CD4-positive, CD25-positive, alpha-beta regulatory T cell (primary cell): ENCODE measurements at regions not wholly inside any gene's neighbourhood (a gene's known extent, or its start where the extent isn't known, plus 50 kb on each side); places are given as distances from the start of the nearest gene placed in this dataset.

Experiments
- ATAC-seq, 2 donors: fragments of 150-1000 bp; cut with Tn5 transposase; one replicate each; pipeline ENCODE4 v1.10.0; 2021; ENCODE audit warnings: low read depth in 2 of 2, moderate number of reproducible peaks in 2 of 2, moderate library complexity in 1 of 2
- DNase-seq, 3 donors: peaks; one replicate each; pipeline versions ENCODE4 v3.0.0 to v3.0.0-alpha.2; 2012 to 2022; ENCODE audit warnings: mixed read lengths in 1 of 3
- H3K27ac ChIP-seq: one replicate; pipeline ENCODE4 v1.7.0; 2013; ENCODE audit warnings: mild to moderate bottlenecking, low read length; ENCODE audit not compliant: insufficient read depth, poor library complexity, severe bottlenecking
- H3K27me3 ChIP-seq: one replicate; pipeline ENCODE4 v1.7.0; 2013; ENCODE audit warnings: low read length; ENCODE audit not compliant: control insufficient read depth, insufficient read depth
- H3K36me3 ChIP-seq: one replicate; pipeline ENCODE4 v1.7.0; 2013; ENCODE audit warnings: mild to moderate bottlenecking, low read length, moderate library complexity; ENCODE audit not compliant: control insufficient read depth, insufficient read depth
- H3K4me1 ChIP-seq: 2 replicates; pipeline ENCODE4 v1.7.0; 2013; ENCODE audit warnings: mild to moderate bottlenecking, low read length; ENCODE audit not compliant: insufficient read depth, control insufficient read depth, poor library complexity, severe bottlenecking
- H3K4me3 ChIP-seq: one replicate; pipeline ENCODE4 v1.7.0; 2013; ENCODE audit warnings: low read depth, mild to moderate bottlenecking, low read length, moderate library complexity
- H3K9me3 ChIP-seq, 2 experiments: 1 replicate in 1 of 2; 2 replicates in 1 of 2; pipeline ENCODE4 v1.7.0; 2013; ENCODE audit warnings: low read length in 2 of 2, mild to moderate bottlenecking in 1 of 2, moderate library complexity in 1 of 2; ENCODE audit not compliant: control insufficient read depth in 2 of 2
- H3K27ac Mint-ChIP-seq, 3 donors: one replicate each; pipeline ENCODE4 v1.8.0; 2020 to 2022; ENCODE audit warnings: mild to moderate bottlenecking in 3 of 3, mixed read lengths in 3 of 3, moderate library complexity in 2 of 3
- H3K27me3 Mint-ChIP-seq: one replicate; pipeline ENCODE4 v1.8.0; 2022; ENCODE audit warnings: mild to moderate bottlenecking, mixed read lengths
- H3K36me3 Mint-ChIP-seq: one replicate; pipeline ENCODE4 v1.8.0; 2020; ENCODE audit warnings: mixed read lengths
- H3K4me1 Mint-ChIP-seq, 4 donors: one replicate each; pipeline ENCODE4 v1.8.0; 2020 to 2022; ENCODE audit warnings: mixed read lengths in 4 of 4, mild to moderate bottlenecking in 1 of 4
- H3K4me3 Mint-ChIP-seq, 4 donors: one replicate each; pipeline ENCODE4 v1.8.0; 2020 to 2022; ENCODE audit warnings: mild to moderate bottlenecking in 4 of 4, mixed read lengths in 4 of 4, moderate library complexity in 3 of 4
- H3K9me3 Mint-ChIP-seq, 7 donors: one replicate each; pipeline ENCODE4 v1.8.0; 2020 to 2022; ENCODE audit warnings: mixed read lengths in 7 of 7, mild to moderate bottlenecking in 3 of 7, moderate library complexity in 2 of 7

DNA sequence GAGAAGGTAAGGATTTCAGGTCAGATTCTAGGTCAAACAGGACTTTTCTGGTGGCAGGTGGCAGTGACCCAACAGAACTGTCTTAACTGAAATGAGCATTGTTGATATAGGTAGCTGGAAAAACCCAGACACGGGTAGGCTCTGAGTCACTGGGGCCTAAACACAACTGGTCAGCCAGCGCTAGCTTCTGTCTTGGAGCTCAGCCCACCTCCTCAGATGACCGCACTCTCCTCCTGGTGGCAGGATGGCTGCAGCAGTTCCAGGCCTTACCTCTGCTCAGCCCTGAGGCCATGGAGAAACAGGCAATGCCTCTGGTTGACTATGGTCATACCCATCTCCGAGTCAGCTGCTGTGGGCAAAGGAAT lies 61.1 kb upstream of the GATA2 start:
- Mint-ChIP-seq H3K27ac (no peak overlapping the region), H3K9me3 (peaks cover 0 to 6% (median 0%) of the 10 kb centered on the region in 7 donors), H3K4me1 (peaks cover 0 to 8% (median 5%) of the 10 kb centered on the region in 4 donors), H3K4me3 (no peak overlapping the region), H3K27me3 (peaks cover 50% of the 10 kb centered on the region), H3K36me3 (peaks cover 4% of the 10 kb centered on the region)
- no peak for DNase-seq
- no peak overlapping the region for H3K4me3 ChIP-seq
- H3K27ac ChIP-seq, result no peak overlapping the region
- peaks cover 9% of the 10 kb centered on the region for H3K27me3 ChIP-seq
- ATAC-seq, result no peak
- H3K4me1 ChIP-seq, result no peaks in the 10 kb centered on the region
- H3K36me3 ChIP-seq, result no peaks in the 10 kb centered on the region
- H3K9me3 ChIP-seq, result no peaks in the 10 kb centered on the region

DNA sequence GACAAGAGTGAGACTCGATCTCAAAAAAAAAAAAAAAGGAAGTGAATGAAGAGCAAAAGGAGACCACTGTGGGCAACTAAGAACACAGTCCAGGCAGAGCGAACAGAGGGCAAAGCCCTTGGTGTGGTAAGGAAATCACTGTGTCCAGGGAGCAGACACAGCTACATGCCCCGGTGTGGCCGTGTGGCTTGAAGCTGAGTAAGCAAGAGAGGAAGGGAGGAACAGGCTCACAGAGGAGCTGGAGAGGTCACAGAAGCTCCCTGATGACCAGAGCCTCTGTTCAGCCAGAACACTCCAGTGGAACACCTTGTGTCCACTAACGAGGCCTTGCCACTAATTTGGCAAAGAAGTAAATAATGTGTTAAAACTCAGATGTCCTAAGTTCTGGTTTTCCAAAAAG lies 60.6 kb upstream of the GATA2 start:
- H3K4me1 ChIP-seq, result no peaks in the 10 kb centered on the region
- no peaks in the 10 kb centered on the region for H3K9me3 ChIP-seq
- peaks cover 9% of the 10 kb centered on the region for H3K27me3 ChIP-seq
- Mint-ChIP-seq H3K27me3 (peaks cover 50% of the 10 kb centered on the region), H3K4me1 (peaks cover 0 to 8% (median 5%) of the 10 kb centered on the region in 4 donors), H3K9me3 (peaks cover 0 to 6% (median 0%) of the 10 kb centered on the region in 7 donors), H3K27ac (no peak overlapping the region), H3K36me3 (peaks cover 4% of the 10 kb centered on the region), H3K4me3 (no peak overlapping the region)
- no peak overlapping the region for H3K27ac ChIP-seq
- no peak for DNase-seq
- no peaks in the 10 kb centered on the region for H3K36me3 ChIP-seq
- ATAC-seq, result no peak
- H3K4me3 ChIP-seq, result no peak overlapping the region

DNA sequence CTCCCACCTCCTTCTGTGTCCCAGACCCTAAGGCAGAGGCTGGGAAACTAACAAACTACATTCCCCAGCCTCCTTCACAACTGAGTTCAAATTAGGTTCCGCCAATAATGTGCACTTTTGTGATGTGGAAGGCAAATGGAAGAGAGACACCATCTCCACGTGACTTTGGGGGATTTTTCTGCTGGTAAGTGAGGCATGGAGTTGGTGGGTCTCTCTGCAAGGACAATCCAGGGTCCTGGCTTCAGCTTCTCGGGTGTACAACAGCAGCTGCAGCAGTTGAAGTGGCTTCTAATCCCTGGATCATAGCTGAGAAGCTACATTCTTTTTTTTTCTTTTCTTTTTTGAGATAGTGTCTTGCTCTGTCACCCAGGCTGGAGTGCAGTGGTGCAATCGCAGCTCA lies 58.9 kb upstream of the GATA2 start:
- Mint-ChIP-seq H3K4me3 (no peak overlapping the region), H3K36me3 (peaks cover 4% of the 10 kb centered on the region), H3K9me3 (peaks cover 0 to 4% (median 0%) of the 10 kb centered on the region in 7 donors), H3K27ac (no peak overlapping the region), H3K27me3 (peaks cover 35% of the 10 kb centered on the region), H3K4me1 (peaks cover 0 to 8% (median 5%) of the 10 kb centered on the region in 4 donors)
- H3K27ac ChIP-seq, result no peak overlapping the region
- DNase-seq (no peak), ATAC-seq (no peak)
- H3K36me3 ChIP-seq, result no peaks in the 10 kb centered on the region
- no peaks in the 10 kb centered on the region for H3K9me3 ChIP-seq
- no peaks in the 10 kb centered on the region for H3K4me1 ChIP-seq
- no peak overlapping the region for H3K4me3 ChIP-seq
- peaks cover 9% of the 10 kb centered on the region for H3K27me3 ChIP-seq

DNA sequence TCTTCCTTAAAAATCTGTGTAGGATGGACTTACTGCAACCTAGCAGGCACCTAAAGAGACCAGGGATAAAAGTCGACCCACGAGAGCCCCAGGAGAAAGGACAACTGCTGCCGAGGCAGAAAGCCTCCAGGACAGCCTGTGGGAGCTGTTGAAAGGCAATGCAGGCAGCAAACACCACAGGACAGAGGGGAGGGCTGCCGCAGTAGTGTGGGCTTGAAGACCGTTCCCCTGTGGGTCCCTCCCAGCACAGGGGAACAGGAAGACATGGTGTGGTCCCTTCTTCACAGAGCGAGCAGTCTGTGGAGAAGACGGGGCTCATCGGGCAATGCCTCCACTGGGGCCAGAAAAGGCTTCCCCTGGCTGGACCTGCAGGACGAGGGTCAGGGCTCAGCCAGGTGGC lies 58.5 kb upstream of the GATA2 start:
- H3K9me3 Mint-ChIP-seq, result peaks cover 0 to 1% (median 0%) of the 10 kb centered on the region in 7 donors
- H3K27ac Mint-ChIP-seq, result no peak overlapping the region
- H3K4me3 Mint-ChIP-seq, result no peak overlapping the region
- Histone ChIP-seq H3K4me3 (no peak overlapping the region), H3K36me3 (no peaks in the 10 kb centered on the region), H3K9me3 (no peaks in the 10 kb centered on the region), H3K4me1 (no peaks in the 10 kb centered on the region), H3K27me3 (peaks cover 9% of the 10 kb centered on the region), H3K27ac (no peak overlapping the region)
- peaks cover 34% of the 10 kb centered on the region for H3K27me3 Mint-ChIP-seq
- ATAC-seq, result no peak
- peaks cover 1% of the 10 kb centered on the region for H3K36me3 Mint-ChIP-seq
- H3K4me1 Mint-ChIP-seq, result peaks cover 0 to 8% (median 5%) of the 10 kb centered on the region in 4 donors
- no peak for DNase-seq

DNA sequence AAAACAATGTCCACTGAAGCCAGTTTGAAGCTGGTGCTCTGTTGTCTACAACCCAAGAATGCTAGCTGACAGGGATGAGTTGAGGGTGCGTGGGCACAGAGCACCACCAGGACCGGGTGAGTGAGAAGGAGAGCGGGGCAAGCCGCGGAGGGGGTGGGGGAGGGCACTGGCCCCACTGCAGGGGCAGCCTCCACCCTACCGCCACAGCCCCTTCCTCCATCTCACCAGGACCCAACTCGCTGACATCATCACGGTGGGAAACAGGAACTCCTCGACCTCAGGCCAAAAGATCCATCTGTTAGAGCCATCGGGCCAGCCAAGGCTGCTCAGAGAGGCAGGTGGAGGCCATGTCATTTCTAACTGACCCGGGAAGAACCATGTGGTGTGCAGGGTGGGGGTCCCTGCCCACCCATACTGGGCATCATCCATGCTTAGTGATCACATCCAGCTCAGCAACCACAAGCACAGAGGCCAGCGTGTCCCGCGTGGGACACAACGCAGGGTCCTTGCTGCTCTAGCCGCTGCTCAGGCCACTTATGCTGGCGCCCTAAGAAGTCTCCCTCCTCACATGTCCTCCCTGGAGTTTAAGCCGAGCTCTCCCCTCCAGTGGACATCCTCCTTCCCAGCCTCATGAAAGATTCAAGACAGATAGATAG lies 57.6 kb upstream of the GATA2 start:
- H3K4me3 Mint-ChIP-seq, result no peak overlapping the region
- Histone ChIP-seq H3K4me3 (no peak overlapping the region), H3K4me1 (no peaks in the 10 kb centered on the region), H3K36me3 (no peaks in the 10 kb centered on the region), H3K27ac (no peak overlapping the region), H3K9me3 (no peaks in the 10 kb centered on the region), H3K27me3 (peaks cover 6% of the 10 kb centered on the region)
- peaks cover 0 to 1% (median 0%) of the 10 kb centered on the region in 7 donors for H3K9me3 Mint-ChIP-seq
- H3K4me1 Mint-ChIP-seq, result peaks cover 0 to 8% (median 5%) of the 10 kb centered on the region in 4 donors
- H3K27me3 Mint-ChIP-seq, result peaks cover 27% of the 10 kb centered on the region
- DNase-seq (no peak), ATAC-seq (no peak)
- H3K36me3 Mint-ChIP-seq, result no peaks in the 10 kb centered on the region
- H3K27ac Mint-ChIP-seq, result no peak overlapping the region

DNA sequence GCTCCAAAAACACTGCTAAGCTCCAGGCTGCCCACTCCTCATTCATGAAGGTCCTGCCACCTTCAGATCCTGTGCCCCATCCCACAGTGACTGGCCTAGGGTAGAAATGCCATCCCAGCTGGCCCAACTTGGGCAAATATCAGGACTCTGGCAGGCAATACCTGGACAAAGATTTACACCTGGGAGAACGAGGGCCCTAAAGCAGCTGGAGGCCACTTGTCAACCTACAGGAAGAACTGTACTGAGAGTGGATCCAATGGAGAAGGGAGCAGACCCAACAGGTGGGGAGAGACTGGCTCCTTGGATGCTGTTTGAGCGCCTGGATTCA lies 57.1 kb upstream of the GATA2 start:
- Histone ChIP-seq H3K4me3 (no peak overlapping the region), H3K27ac (no peak overlapping the region), H3K27me3 (peaks cover 6% of the 10 kb centered on the region), H3K36me3 (no peaks in the 10 kb centered on the region), H3K9me3 (no peaks in the 10 kb centered on the region), H3K4me1 (no peaks in the 10 kb centered on the region)
- ATAC-seq, result no peak
- H3K27me3 Mint-ChIP-seq, result peaks cover 27% of the 10 kb centered on the region
- peaks cover 0 to 1% (median 0%) of the 10 kb centered on the region in 7 donors for H3K9me3 Mint-ChIP-seq
- no peak overlapping the region for H3K4me3 Mint-ChIP-seq
- no peaks in the 10 kb centered on the region for H3K36me3 Mint-ChIP-seq
- H3K4me1 Mint-ChIP-seq, result peaks cover 0 to 8% (median 5%) of the 10 kb centered on the region in 4 donors
- no peak for DNase-seq
- no peak overlapping the region for H3K27ac Mint-ChIP-seq

DNA sequence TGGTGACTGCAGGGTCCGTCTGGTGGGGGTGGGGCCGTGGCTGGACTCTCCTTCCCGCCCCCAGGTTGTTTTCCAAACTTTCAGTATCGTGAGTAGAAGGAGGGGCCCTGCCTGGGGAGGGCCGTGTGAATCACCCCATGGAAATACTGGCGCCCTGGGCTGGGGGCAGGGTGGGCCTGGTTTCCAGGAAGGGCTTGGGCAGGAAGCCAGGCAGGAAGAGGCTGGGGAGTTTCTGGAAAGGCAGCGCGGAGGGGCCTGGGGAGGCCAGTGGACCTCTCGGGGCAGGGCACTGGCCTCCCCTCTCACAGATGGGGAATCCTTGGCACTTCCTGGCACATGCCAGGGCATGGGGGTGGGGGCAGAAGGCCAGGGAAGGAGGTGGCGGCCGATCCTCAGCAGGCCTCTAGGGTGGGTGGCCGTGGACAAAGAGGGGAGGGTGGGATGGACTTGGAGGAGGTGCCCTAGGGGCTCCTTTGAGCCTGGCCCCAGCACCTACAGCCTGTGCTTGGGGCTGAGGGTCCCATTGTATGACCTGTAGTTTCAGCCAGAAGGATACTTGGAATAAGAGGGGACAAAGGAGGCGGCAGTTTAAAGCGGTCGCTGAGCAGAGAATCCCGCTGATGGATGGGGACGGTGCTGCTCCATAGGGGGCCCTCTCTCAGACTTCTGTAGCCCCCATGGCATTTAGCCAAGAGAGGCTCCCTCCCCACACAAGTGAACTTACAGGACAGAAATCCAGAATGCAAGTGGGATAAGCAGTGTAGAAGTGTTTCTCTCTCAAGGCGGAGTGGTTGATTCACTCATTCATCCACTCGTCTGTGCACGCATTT lies 56.5 kb upstream of the GATA2 start:
- Mint-ChIP-seq H3K4me3 (no peak overlapping the region), H3K4me1 (peaks cover 0 to 5% (median 5%) of the 10 kb centered on the region in 4 donors), H3K9me3 (no peaks in the 10 kb centered on the region), H3K36me3 (no peaks in the 10 kb centered on the region), H3K27ac (no peak overlapping the region), H3K27me3 (peaks cover 21% of the 10 kb centered on the region)
- Histone ChIP-seq H3K27me3 (peaks cover 6% of the 10 kb centered on the region), H3K36me3 (no peaks in the 10 kb centered on the region), H3K4me3 (no peak overlapping the region), H3K4me1 (no peaks in the 10 kb centered on the region), H3K9me3 (no peaks in the 10 kb centered on the region), H3K27ac (no peak overlapping the region)
- ATAC-seq (no peak), DNase-seq (no peak)
